K562 (cell line): ENCODE measurements at regions not wholly inside any gene's neighbourhood (a gene's known extent, or its start where the extent isn't known, plus 50 kb on each side); places are given as distances from the start of the nearest gene placed in this dataset.

Experiments
- ARID4B ChIP-seq: sonication (generic); formaldehyde crosslinking; IDR thresholded peaks from 2 replicates; pipeline ENCODE4 v1.8.0; 2022; ENCODE audit warnings: mild to moderate bottlenecking, missing genetic modification reagents
- DEAF1 ChIP-seq: fragments of 450-650 bp; formaldehyde crosslinking; IDR thresholded peaks from 2 replicates; pipeline ENCODE4 v1.4.0; 2020; ENCODE audit warnings: mild to moderate bottlenecking, moderate library complexity
- ESRRA ChIP-seq: fragments of 450-650 bp; IDR thresholded peaks from 2 replicates; pipeline ENCODE4 v1.6.1; 2014; ENCODE audit warnings: low read depth, mild to moderate bottlenecking, moderate library complexity, borderline replicate concordance
- TBP ChIP-seq: optimal IDR thresholded peaks from 2 replicates; pipeline ENCODE3; 2011; ENCODE audit warnings: low read depth, low read length, improper control_type of control experiment
- ZC3H4 ChIP-seq: sonication (generic); formaldehyde crosslinking; IDR thresholded peaks from 2 replicates; pipeline ENCODE4 v1.9.0; 2021; ENCODE audit warnings: missing genetic modification reagents, borderline replicate concordance
- TF ChIP-seq, protein P1 (sequence below), 2 experiments: fragments of 450-650 bp; IDR thresholded peaks; 2 replicates each; pipeline ENCODE4 v1.6.1; 2016; ENCODE audit warnings: mild to moderate bottlenecking in 2 of 2, borderline replicate concordance in 1 of 2, low read depth in 1 of 2, moderate library complexity in 1 of 2

- no peak for TF ChIP-seq ARID4B (CRISPR knock-in tag)
- TF ChIP-seq, protein P1, sequence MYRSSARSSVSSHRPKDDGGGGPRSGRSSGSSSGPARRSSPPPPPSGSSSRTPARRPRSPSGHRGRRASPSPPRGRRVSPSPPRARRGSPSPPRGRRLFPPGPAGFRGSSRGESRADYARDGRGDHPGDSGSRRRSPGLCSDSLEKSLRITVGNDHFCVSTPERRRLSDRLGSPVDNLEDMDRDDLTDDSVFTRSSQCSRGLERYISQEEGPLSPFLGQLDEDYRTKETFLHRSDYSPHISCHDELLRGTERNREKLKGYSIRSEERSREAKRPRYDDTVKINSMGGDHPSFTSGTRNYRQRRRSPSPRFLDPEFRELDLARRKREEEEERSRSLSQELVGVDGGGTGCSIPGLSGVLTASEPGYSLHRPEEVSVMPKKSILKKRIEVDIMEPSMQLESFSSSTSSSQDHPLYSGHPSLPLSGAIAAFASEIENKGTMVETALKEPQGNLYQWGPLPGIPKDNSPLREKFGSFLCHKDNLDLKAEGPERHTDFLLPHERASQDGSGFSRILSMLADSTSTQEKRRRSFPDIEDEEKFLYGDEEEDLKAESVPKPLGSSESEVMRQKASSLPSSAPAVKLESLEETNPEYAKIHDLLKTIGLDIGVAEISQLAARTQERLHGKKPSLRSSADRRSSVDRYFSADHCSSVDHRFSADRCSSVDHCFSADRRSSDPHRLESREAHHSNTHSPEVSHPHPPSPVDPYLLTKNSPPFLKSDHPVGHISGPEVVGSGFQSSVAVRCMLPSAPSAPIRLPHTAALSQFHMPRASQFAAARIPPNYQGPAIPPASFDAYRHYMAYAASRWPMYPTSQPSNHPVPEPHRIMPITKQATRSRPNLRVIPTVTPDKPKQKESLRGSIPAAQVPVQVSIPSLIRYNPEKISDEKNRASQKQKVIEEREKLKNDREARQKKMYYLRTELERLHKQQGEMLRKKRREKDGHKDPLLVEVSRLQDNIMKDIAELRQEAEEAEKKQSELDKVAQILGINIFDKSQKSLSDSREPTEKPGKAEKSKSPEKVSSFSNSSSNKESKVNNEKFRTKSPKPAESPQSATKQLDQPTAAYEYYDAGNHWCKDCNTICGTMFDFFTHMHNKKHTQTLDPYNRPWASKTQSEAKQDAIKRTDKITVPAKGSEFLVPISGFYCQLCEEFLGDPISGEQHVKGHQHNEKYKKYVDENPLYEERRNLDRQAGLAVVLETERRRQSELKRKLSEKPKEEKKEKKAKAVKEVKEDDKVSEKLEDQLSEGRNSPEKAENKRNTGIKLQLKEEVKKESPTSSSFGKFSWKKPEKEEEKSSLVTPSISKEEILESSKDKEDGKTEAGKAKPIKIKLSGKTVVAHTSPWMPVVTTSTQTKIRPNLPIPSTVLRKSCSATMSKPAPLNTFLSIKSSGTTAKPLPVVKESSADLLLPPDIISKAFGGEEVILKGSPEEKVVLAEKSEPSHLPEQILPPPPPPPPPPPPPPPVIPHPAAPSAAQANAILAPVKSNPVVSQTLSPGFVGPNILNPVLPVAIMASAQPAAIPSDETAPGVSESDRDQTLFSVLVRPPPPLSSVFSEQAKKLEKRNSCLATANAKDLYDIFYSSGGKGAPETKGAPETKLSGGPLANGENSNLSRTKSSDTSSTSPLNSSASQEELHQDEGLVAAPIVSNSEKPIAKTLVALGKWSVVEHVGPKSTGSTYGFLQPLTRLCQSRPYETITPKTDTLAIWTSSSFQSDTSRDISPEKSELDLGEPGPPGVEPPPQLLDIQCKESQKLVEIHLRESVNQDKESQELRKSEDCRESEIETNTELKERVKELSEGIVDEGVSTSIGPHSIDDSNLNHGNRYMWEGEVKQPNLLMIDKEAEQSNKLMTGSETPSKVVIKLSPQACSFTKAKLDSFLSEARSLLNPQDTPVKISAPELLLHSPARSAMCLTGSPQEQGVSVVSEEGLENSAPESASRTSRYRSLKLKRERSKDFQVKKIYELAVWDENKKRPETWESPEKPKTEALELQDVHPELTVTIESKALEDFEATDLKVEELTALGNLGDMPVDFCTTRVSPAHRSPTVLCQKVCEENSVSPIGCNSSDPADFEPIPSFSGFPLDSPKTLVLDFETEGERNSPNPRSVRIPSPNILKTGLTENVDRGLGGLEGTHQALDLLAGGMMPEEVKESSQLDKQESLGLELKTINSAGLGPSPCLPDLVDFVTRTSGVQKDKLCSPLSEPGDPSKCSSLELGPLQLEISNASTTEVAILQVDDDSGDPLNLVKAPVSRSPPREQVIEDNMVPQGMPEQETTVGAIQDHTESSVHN (IDR thresholded peaks at IDR 0.05; ENCODE audit: borderline replicate concordance in 1 of 2, low read depth in 1 of 2), result no peak
- TF ChIP-seq TBP, result no peak
- TF ChIP-seq ESRRA, result no peak
- TF ChIP-seq ZC3H4 (CRISPR knock-in tag), result no peak
- TF ChIP-seq DEAF1 (CRISPR knock-in tag), result no peak
Measured at GRCh38 chr3:147132168-147132567, 274.2 kb downstream of the ZIC4 start (continued).
